ENCODE measurements at regions not wholly inside any gene's neighbourhood (a gene's known extent, or its start where the extent isn't known, plus 50 kb on each side); places are given as distances from the start of the nearest gene placed in this dataset.
"Not testable (repeated sequence)": the region's sequence is repeated elsewhere in the genome, so short reads cannot be mapped to it uniquely, and the experiment has no call there.

- DNase-seq, result not testable (repeated sequence)
These were observed 50.8 kb upstream of the GRIN2B start for GRCh38 chr12:14032191-14032590.

- DNase-seq, result no peak
These were observed 62.4 kb upstream of the GRIN2B start for GRCh38 chr12:14043776-14044175.

GRCh38 chr12:14048941-14049545 is 67.6 kb upstream of the GRIN2B start:
- no peak for DNase-seq

GRCh38 chr12:14057895-14058294 is 76.5 kb upstream of the GRIN2B start:
- DNase-seq, result no peak

- no peak for DNase-seq
These were observed 77.3 kb upstream of the GRIN2B start for GRCh38 chr12:14058717-14059116.

GRCh38 chr12:14059548-14059947 is 78.1 kb upstream of the GRIN2B start:
- no peak for DNase-seq

GRCh38 chr12:14065616-14066015 is 84.2 kb upstream of the GRIN2B start:
- DNase-seq, result no peak

GRCh38 chr12:14066021-14066420 is 84.6 kb upstream of the GRIN2B start:
- DNase-seq, result no peak

GRCh38 chr12:14068961-14069360 is 87.6 kb upstream of the GRIN2B start:
- no peak for DNase-seq

GRCh38 chr12:14071833-14072232 is 90.4 kb upstream of the GRIN2B start:
- no peak for DNase-seq

- DNase-seq, result no peak
These were observed 91.6 kb upstream of the GRIN2B start for GRCh38 chr12:14072987-14073386.

- no peak for DNase-seq
These were observed 94.5 kb upstream of the GRIN2B start for GRCh38 chr12:14075797-14076393.

GRCh38 chr12:14076538-14076937 is 95.1 kb upstream of the GRIN2B start:
- DNase-seq, result no peak

- DNase-seq, result no peak
These were observed 105.4 kb upstream of the GRIN2B start for GRCh38 chr12:14086838-14087237.

GRCh38 chr12:14099994-14100393 is 118.6 kb upstream of the GRIN2B start:
- DNase-seq, result no peak

GRCh38 chr12:14101556-14101955 is 120.2 kb upstream of the GRIN2B start:
- DNase-seq, result not testable (repeated sequence)

GRCh38 chr12:14111230-14111865 is 129.9 kb upstream of the GRIN2B start:
- DNase-seq, result peak; percentile 26

- DNase-seq, result no peak
These were observed 131.6 kb upstream of the GRIN2B start for GRCh38 chr12:14113031-14113430.

- DNase-seq, result no peak
These were observed 145.3 kb upstream of the GRIN2B start for GRCh38 chr12:14126692-14127091.

GRCh38 chr12:14129611-14130195 is 148.3 kb upstream of the GRIN2B start:
- no peak for DNase-seq

GRCh38 chr12:14135996-14136395 is 154.6 kb upstream of the GRIN2B start:
- DNase-seq, result no peak

GRCh38 chr12:14138495-14138894 is 157.1 kb upstream of the GRIN2B start:
- DNase-seq, result peak; percentile 18

- DNase-seq, result no peak
These were observed 167.3 kb upstream of the GRIN2B start for GRCh38 chr12:14148489-14149270.
